GM19395 (cell line): ENCODE measurements at regions not wholly inside any gene's neighbourhood (a gene's known extent, or its start where the extent isn't known, plus 50 kb on each side); places are given as distances from the start of the nearest gene placed in this dataset.

Source experiments
- ATAC-seq: cut with Tn5 transposase; IDR thresholded peaks from one replicate; pipeline ENCODE4 v1.9.1; 2021; ENCODE audit warnings: mild to moderate bottlenecking, moderate library complexity; ENCODE audit not compliant: unreplicated experiment

DNA sequence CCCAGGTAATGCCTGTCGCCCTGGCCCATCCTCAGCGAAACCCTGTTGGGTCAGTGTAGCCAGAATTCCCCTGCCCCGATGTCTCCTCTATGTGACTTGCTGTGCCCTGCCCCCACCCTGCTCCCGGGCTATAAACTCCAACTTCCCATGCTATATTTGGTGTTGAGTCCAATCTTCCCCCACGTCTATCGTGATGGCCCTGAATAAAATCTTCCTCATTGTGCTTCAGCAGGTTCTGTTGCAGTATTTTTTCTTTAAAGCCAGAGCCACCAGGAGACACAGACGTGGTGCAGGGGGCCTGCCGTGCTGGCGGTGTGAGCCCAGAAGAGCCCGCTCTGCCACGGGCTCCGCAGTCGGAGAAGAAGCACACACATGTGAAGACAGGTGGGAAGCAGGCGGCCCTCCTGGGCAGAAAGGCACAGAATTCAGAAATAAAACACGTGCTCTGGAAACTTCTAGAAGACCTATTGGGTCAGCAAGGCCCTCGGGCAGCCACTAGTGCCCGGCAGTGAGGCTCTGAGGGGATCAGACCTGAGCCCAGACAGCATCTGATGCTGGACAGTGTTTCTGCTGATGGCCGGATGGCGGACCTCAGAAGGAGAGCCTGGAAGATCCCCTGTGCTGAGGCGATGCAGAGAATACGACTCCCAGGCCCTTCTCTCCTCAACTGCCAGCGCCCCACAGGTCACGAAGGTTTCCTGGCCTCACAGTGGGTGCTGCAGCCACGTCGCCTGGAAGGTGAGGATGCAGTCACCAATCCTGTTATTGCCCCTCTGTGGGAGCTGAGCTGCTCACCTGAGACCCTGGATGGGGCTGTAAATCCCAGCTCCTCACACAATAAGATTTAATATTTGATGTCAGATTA lies 501.9 kb downstream of the BRD1 start:
- no peak for ATAC-seq

GRCh38 chr22:49324527-49325491 lies 502.9 kb downstream of the BRD1 start:
- ATAC-seq = no peak

DNA sequence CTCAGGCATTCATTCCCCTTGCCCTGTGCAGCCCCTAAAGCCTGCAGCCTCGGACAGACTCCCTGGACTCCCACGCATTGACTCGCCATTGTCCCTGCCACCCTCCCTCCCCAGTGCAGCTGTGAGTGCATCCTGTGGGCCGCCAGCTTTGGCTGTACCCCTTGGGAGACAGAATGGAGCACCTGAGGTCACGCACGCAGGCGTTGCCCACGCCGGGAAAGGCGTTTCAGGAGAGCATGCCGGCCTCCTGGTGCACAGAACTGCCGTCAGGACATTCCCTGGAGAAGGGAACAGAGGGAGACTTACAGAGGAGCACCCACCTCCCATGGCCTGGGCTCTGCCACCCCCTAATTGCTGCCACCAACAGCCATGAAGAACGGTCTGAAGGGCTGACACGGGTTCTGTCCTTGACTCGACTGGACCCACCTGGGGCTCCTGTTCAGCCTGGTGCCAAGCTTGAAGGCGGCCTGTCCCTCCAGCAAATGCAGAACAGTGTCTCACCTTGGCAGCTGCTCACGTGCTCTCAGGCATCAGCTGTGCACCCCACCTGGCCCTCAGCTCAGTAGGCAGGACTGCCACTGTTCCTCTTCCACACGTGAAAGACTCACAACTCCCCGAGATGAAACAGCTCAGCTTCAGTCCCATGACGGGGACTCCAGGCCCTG lies 503.8 kb downstream of the BRD1 start:
- no peak for ATAC-seq

DNA sequence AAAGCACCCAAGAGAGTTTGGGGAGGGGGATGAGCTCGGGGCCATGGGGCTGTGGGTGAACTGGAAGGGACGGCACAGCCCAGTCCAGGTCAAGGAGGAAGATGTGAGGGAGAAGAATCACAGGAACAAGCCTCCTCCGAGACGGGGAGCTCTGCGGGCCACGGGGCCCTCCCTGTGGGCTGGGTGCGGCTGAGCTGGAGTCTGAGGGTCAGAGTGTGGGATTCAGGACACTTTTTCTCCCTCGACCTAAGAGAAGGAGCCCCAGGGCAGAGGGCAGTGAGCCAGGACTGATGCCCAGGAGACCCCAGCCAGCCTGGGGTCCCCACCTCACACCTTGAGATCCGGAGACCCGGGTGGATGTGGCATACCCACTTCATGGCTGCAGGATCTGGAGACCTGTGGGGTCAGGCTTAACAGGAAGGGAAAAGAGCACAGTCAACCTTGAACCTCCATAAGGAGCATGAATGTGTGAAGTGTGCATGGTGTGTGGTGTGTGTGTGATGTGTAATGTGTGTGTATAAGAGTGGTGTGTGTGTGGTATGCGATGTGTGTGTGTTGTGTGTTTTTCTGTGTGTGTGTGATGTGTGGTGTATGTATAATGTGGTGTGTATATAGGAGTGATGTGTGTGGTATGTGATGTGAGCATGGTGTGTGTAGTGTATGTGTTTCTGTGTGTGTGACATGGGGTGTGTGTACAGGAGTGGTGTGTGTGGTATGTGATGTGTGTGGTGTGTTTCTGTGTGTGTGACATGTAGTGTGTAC lies 504.6 kb downstream of the BRD1 start:
- no peak for ATAC-seq

DNA sequence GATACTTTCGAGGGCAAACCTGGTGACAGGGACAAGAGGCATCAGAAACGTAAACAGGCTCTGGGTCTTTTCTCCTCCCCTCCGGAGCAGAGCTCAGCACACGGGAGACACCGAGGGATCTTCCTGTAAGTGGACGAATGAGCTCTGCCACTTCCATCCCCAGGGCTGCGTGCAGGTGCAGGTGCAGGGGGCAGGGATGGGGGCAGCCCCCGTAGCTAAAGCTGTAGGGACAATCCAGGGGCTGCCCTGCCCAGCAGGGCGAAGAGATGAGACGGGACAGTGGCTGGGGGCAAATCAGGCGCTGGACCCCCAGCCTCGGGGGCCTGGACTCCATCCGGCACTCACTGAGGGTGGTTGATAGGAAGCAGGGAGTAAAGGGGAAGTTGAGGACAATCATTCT lies 505.4 kb downstream of the BRD1 start:
- ATAC-seq = no peak

- no peak for ATAC-seq
These were observed 506.1 kb downstream of the BRD1 start for GRCh38 chr22:49321477-49322055.

GRCh38 chr22:49320714-49321476 lies 506.8 kb downstream of the BRD1 start:
- ATAC-seq = no peak

DNA sequence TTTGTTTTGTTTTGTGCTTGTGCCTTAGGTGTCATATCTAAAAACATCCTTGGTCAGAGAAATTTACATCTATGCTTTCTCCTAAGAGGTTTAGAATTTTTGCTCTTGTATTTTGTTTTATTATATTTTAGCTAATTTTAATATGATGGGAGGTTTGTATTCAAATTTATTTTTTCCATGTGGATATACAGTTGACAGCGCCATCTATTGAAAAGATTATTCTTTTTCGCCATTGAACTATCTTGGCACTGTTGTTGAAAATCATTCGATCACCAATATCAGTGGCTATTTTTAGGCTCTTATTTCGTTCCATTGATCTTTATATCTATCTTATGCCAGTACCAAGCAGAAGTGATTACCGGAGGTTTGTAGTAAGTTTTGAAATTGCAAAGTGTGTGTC lies 510.3 kb downstream of the BRD1 start:
- no peak for ATAC-seq

DNA sequence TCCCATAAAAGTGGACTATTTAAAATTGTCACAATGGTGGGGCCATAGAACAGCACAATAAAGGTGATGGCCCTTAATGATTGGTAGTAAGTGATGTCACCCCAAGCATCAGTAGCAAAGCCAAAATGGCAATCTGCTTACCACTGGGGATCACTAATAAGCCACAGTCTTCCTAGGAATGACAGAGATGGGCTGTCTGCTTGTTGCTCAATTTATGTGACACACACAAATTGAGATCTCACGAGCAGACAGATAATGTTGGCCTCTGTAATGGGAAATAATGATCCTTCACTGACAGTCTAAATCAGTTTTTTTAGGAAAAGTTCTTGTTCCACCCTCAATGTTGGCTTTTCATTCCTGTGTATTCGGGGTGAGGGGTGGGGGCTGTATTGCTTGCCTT lies 515.1 kb downstream of the BRD1 start:
- no peak for ATAC-seq

- ATAC-seq = no peak
These were observed 517.3 kb downstream of the BRD1 start for GRCh38 chr22:49310354-49310753.

DNA sequence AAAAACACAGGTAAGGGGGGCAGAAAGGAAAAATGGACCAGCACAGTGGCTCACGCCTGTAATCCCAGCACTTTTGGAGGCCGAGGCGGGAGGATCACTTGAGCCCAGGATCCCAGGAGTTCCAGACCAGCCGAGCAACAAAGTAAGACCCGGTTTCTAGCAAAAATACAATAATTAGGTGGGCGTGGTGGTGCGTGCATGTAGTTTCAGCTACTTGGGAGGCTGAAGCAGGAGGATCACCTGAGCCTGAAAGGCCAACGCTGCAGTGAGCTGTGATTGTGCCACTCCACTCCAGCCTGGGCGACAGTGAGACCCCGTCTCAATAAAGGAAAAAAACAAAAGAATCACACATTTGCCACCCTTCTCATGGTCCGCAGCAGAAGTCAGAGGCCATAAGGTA lies 519.4 kb downstream of the BRD1 start:
- ATAC-seq = no peak

DNA sequence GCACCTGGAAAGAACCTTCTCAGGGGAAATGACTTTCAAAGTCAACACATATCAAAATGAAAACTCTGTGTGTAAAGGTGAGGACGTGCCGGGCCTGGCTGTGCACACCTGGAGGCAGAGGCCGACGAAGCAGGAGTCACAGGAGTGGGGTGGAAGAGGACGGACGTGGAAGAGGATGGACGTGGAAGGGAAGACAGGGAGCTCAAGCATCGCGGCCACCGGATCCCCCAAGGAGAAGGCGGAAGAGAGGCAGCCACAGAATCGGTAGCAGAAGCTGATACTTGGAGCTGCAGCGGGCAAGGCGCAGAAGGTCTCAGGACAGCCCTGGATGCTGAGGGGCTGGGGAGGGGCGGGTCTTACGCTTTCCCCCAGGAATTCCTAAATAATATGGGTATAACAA lies 519.8 kb downstream of the BRD1 start:
- no peak for ATAC-seq

DNA sequence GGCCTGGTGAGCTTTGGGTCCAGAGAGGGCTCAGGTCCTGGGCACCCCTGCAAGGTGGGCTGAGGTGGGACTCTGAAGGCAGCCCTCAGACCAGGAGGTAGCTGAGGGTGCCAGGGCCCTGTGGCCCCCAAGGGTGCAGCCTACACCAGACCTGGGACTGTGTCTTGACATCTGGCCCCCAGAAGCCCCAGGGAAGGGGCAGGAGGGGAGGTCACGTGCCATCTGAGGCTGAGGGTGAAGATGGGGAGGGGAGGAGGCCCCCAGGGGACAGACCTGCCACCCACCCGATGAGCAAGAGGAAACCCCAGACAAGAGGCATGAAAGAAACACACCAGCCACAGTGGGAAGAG lies 520.2 kb downstream of the BRD1 start:
- ATAC-seq = no peak

GRCh38 chr22:49306632-49307480 lies 520.8 kb downstream of the BRD1 start:
- no peak for ATAC-seq

GRCh38 chr22:49305966-49306631 lies 521.6 kb downstream of the BRD1 start:
- no peak for ATAC-seq

- ATAC-seq = no peak
These were observed 522.3 kb downstream of the BRD1 start for GRCh38 chr22:49305214-49305965.

DNA sequence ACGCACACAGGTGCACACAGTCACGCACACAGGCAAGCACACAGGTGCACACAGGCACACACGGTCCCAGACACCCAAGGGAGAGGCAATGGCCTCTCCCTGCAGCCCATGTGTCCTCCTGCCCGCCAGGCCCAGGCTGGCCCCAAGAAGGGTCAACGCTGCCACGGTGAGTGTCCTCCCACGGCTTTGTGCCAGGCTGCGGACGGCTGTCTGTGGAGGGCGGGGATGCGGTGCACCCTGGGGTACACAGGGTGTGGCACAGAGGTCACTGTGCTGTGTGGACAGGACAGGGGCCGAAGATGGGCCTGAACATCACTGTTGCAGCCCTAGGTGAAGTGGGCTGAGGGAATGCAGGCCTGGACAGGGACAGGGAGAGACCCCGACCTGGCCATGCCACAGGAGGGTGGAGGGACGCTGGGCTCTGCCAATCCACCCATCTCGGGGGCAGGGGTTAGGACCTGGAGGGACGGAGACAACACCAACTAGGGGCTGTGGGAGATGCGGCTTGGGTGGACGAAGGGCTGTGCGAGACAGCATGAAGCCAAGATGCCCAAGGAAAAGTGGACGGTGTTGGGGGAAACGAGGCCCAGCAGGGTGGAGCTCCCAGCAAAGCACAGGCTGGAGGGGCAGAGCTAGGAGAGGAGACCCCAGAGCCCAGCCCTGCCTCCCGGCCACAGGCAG lies 523.8 kb downstream of the BRD1 start:
- ATAC-seq = no peak
